ENCODE measurements at regions not wholly inside any gene's neighbourhood (a gene's known extent, or its start where the extent isn't known, plus 50 kb on each side); places are given as distances from the start of the nearest gene placed in this dataset.

DNA sequence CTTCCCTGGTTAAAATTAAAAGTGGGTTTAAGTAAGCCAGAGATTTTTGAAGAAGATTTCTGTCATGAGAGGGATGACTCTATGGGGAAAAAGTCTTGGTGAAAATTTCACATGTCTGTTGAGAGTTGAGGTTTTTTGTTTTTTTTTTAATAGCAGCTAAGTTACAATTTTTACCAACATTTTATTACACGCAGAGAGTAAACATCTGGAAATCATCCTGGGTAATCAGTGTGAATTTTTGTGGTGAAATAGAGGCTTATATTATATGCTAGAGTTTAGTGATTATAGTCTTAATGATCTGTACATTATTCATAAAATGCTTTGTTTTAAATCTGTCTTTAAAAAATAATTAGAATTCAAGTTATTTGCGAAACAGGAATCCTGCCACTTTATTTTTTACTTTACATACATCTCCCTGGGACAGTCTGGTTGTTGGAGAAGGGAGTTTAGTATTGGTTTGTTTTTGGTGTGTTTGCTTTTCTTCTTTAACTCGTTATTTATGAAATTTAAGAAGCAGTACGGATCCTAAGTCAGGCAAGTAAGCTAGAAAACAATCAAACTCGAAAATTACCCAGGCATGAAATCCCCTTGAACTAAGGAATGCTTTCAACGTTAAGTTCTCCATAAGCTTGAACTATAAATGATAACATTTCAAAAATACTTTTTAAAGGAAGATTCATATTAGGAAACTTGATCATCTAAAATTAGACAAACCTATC is 143.4 kb upstream of the TSC22D2 start:
- FAIRE-seq: peak; percentile 18

DNA sequence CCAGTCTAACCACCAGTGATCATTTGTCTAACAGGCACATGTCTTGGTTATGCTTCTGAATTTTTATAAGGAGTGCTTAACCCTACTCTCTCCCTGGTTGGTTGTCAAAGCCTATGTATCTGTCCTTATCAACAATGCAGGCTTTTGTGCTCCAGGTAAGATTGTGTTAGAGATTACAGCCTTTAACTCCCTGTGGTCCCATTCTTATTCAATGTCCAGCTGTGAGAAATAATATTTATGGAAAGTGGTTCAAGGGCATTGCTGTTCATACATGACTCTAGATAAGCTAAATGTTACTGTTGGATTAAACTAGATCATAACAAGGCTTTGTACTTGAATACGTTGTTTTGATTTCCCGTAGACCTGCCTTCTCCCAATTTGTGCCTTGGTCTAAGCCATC is 146.1 kb upstream of the TSC22D2 start:
- no peak for FAIRE-seq

DNA sequence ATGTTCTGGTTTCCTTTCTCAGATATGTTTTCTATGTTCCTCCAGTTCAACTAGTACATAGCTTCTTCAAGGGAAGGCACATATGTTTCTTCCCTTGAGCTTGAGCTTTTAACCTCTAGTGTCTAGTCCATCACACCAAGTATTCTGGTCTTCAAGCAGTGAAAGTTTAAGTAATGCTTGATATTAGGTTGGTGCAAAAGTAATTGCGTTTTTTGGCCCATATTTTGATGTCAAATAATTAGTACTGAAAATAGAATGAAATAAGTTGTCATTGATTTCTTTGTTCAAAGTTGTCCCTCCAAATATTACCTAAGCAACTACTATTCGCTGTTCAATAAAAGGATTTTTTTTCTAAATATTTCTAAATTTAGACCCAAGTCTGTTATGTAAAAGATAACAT is 146.7 kb upstream of the TSC22D2 start:
- FAIRE-seq: no peak

DNA sequence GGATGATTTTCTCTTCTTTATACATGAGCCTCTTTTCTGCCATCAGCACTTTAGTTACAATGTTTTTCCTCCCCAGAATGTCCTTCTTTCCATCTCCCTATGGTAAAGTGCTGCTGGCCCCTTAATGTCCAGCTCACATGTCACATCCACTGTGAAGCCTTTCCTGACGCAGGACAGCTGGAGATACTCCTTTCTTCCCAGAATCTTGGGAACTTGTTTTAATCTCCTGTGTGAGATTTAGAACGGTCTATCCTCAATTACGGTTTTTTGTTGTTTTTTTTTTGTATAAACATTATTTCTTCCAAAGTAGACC is 147.7 kb upstream of the TSC22D2 start:
- FAIRE-seq: no peak

DNA sequence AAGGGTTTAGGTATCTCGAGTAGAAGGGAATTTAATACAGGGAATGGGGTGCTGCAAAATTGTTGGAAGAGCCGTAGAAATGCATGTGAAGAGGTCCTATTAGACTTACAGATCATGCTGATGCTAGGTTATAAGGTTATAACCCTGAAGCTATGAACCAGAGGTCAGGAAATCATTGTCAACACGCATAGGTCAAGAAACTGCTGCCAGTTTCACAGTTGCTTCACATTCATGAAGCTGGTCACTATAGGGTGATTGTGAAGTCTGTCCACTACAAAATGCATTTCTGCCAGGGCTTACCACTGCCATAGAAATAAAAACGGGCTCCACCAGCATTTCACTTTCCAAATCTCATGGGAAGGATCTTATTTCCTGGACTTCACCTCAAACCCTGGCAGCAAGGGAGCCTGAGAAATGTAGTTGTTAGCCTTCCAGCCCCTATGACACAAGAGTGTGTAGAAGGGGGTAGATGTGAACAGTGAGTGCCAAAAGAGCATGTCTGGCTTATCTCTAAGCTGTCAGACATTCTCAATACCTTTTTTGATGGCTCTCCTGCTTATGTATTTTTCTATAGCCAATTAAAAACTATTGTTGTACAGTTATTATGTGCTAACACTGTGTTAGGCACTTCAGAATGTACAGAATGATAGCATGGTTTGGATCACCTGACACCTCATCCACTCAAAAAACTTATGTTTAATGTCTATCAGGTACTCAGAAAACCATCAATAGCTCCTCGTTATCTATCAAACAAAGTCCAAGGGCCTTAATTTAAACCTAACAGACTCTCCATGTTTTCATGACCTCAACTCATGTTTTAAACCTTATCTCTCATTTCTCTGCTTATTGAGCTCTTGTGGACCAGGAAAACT is 148.3 kb upstream of the TSC22D2 start:
- FAIRE-seq: no peak

DNA sequence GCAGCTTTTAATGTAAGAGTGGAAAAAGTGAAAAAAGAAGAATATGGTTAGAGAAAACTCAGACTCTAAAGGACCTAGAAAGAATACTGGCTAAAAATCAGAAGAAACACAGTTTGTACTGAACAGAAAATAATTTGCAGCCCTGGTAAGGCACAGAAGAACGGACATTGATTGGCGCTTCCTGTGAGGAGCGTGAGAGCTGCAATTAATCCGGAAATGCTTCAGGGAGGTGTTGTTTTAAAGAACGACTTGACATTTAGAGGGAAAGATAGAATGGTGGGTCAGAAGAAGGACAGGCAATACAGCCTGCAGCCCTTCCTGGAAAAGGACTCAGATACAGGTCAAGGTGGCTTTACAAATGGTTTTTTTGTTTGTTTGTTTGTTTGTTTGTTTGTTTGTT is 151.3 kb upstream of the TSC22D2 start:
- FAIRE-seq: no peak

DNA sequence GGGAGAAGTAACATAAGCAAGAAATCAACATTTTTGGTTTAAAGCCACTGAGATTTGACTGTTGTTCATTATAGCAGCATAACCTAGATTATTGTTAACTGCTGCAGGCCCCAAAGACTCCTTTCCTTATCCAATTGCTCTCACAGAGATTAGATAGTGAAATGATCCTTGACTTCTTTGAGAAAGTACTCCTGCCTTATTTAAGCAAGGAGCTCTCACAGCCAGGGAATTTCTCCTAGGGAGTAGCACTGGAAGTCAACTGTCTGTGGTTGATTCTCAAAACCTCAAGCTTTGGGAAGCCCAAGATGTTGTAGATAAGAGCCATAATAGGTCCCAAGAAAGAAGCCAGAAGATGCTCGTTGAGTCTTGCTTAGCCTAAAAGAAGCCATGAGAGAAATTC is 151.8 kb upstream of the TSC22D2 start:
- FAIRE-seq: no peak

DNA sequence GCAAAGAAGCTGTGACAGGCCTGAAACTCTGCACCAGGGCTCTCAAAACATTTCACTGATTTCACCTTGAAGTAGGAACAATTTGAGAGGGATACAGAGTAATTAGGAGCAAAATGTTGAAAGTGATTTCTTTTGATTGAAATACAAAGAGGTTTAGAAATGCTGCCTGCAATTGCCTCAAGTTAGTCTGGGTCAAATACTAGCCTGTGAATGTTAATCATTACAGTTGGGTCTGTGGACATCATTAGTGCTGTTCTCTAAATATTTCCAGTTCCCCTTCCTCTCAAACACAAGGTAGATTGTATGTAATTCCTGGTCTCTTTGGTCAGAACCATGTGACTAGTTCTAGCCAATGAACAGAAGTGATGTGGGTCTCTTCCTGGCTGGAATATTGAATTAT is 152.3 kb upstream of the TSC22D2 start:
- no peak for FAIRE-seq

DNA sequence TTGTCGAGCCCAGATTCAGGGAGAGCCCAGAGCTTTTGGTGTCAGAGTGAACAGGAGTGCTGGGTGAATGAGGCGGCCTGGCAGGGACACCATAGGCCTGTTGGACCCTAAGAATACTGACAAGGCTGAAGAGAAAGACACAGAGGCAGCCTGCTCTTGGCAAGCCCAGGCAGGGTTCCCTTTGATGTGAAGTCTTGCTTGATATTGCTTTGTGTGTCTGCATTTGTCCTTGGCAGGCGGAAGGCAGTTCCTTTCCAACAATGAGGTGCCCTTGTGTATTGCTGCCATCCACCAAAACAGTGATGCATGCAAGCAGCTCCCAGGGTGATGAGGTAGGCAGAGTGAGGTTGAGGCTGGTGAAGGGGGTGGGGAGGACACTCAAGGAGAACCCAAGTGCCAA is 152.7 kb upstream of the TSC22D2 start:
- FAIRE-seq: no peak

DNA sequence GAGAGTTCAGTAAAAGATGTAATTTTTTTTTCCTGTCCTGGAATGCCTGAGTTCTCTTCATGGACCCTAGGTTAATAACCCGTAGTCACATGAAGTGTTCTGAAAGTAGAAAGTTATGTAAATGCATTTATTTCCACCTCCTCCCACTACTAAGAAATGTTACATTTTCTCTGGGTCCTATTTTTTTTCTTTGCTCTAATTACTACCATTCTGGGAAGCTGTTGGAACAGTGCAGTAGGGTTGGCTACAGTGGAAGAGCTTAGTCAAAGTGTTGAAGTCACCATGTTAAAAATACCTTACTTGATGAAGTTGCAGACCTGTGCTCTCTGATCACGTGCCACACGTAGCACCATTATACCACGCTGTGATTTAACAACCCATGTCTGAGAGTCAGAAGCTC is 153.8 kb upstream of the TSC22D2 start:
- FAIRE-seq: no peak

DNA sequence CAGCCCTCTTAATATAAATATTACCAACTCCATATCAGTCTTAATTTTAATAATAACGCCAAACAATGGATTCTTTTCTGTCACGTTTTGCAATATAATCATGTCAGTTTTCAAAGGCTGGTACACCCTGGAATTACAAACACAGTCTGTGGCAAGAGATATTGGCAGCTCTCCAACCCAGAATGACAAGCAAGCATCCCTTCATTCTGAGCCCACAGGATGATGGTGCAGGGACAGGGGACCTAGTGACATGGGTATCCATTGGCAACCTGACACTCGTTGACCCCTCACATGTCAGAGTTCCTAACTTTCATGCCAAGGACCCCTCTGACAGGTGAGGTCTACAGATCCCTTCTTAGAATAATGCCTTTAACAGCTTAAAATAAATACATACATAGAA is 154.5 kb upstream of the TSC22D2 start:
- no peak for FAIRE-seq

DNA sequence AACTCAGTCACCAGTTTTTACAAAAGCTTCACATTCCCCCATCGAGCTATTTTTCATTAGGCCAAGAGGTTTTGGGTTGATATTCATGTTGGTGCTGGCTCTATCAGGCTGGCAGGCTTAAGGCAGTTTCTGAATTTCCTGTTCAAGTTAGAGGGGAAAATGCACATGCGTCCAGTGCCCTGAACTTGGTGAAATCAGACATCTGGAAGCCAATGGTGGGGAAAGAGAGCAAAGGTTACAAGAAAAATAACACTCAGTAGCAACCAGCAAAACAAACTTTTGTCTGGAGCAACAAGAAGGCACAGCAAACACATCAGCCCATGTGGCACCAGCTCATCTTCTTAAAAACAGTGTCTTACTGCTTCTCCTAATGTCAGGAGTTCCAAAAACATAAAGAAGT is 155.6 kb upstream of the TSC22D2 start:
- no peak for FAIRE-seq

DNA sequence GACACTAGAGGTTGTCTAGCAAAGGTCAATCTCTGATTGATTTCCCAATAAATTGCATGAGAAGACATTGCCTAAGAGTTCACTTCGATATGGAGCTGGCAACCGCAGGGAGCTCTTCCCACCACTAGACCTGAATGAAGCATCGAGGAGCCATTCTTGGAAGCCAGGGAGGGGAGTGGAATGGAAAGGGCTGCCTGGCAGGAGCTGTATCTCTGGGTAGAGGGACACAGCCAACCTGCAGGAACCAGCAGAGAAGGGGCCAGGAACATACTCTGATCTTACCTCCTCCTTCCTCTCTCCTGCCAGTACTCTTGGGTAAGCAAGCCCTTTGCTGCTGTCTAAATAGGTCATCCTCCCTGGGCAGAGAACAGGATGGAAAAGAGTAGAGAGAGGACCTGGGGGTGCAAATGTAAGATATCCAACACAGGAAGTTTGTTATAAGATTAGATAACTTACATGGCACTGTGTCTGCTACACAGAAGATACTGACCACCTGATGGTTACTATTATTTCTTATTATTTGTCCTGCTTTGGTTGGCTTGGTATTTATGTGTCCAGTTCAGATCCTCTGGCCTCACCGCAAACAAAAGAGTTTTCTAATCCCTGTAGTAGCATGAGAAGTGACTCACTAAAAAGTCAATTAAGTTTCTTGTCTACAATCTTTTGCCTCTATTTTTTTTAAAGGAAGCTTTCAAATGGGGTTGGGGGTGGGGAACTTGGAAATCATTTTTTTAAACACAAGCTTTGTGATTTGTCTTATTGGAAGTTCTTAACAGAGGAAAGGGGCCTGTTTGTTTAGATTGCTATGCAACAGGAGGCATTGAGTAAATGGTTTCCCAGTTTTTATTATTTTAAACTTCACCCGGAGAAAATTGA is 156.7 kb upstream of the TSC22D2 start:
- FAIRE-seq: no peak

DNA sequence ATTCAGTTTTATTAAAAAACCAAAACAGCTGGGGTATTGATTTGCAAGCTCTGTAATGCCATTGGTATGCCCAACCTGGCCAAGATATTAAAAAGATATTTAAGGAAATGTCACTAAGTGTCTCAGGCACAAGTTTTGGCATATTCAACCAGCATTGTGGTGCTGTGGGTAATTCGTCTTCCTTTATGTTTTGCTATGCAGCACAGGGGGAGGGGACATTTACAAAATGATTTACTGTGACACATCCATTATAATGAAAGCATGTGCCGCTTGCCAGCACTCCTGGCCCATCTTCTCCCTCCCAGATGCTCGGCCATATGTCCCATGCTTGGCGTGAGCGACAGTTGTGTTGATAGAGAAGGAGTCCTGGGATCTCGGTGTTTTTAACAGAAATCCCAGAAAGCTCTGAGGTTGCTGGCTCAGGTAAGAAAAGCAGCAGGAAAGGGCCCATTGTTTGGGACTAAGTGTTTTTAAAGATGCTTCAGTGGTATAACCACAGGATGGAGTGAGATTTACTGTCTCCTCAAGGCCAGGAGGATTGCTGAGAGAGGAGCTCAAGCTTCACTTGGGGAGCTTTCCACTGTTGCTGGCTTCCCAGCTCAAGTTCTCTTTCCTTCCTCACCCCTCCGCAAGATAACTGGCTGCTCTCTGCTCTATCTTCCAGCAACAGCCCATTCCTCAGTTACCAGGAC is 158.2 kb upstream of the TSC22D2 start:
- no peak for FAIRE-seq

DNA sequence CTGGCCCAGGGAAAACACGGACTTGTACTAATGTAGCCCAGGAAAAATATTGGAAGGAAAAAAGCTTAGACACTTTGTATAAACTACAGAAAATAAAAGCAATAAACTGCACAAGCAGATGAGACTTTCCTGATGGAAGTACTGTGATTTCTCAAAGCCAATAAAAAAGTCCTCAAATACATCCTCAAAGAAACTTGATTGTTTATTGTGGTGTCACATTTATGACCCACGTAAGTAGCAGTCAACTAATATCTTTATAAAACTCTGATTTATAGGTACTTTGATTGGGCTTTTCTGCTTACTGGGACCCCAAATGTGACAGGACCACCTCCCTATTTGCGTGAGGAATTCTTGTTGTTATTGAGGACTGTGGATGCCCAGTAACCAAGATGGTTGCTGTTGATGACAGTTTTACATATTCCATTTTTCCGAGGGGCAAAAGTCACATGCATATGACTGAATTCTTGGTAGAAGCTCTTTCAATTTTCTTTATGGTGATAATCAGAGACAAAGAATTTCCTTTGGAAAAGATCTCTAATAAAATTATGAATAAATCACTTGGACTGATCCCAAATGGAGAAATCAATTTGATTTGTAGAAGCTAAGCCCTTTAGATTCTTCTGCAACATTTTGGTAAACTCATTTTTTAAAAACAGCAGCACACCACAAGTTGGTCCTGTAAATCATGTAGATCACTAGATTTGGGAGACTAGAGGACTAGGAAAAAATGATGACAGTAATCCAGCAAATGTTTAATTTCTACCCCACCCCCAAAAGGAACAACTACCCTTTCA is 159.0 kb upstream of the TSC22D2 start:
- no peak for FAIRE-seq

DNA sequence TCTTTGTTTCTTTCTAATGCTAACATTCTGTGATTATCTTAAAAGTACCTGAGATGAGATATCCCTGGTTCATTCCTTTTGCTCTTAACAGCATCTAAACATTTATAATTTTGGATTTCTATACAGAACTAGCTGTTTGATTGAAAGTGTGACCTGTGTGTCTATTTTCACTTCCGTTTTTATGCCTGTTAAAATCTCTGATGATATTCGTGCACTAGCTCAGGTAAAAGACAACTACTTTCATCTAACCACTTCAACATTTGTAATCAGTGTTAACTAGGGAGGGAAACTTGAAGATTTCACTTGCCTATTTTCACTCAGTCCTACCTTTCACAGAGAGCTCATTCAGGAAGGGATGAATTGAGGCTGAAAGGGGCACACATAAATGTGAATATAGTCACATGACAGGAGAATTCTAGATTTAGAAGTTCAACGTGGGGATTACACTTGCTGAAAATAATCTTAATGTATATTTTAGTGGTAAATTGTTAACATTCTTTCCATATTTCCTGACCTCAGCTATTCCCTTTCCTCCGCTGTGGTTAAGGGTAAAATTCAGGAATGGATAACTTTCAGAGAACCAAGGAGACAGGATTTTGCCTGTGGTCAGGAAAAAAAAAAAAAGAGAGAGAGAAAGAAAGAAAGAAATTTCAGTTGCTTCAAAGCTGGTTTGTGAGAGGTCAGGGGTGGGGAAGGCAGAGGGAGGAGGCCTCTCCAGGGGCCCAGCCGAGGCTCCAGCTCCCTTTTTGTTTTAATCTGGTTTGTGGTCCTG is 159.8 kb upstream of the TSC22D2 start:
- FAIRE-seq: no peak

DNA sequence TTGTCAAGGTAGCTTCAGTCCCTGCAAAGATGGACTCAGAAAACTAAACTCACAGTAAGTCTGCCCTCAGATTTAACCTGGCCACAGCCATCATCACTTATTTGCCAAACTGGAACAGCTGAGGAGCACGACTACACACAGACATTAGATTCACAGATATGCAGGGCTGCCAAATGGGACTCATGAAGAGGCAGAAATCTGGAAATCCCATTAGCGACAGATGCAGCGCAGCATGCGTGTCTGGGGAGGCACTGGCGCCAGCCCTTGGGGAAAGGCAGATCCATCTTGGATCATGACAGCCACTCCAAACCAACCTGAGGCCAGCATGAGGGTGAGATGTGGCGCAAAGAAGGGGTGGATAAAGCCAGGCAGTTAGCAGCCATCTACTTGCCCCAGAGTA is 160.7 kb upstream of the TSC22D2 start:
- no peak for FAIRE-seq

DNA sequence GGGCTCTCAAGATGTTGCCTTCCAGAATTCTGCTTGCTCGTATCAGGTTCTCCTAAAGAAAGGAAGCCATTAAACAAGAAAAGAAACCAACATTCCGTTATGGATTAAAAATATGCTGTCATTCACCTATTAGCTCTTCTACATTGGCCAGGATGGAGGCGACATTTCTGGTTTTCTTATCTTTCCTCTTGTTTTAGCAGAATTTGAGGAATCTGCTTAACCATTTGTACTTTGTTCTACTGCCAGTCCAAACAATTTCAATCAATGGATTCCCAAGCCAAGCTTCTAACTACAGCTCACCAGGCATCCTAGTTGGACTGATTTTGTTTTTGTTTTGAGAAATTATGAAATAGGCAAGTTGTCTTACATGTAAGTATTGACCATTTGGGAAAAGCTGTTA is 164.6 kb upstream of the TSC22D2 start:
- FAIRE-seq: no peak

DNA sequence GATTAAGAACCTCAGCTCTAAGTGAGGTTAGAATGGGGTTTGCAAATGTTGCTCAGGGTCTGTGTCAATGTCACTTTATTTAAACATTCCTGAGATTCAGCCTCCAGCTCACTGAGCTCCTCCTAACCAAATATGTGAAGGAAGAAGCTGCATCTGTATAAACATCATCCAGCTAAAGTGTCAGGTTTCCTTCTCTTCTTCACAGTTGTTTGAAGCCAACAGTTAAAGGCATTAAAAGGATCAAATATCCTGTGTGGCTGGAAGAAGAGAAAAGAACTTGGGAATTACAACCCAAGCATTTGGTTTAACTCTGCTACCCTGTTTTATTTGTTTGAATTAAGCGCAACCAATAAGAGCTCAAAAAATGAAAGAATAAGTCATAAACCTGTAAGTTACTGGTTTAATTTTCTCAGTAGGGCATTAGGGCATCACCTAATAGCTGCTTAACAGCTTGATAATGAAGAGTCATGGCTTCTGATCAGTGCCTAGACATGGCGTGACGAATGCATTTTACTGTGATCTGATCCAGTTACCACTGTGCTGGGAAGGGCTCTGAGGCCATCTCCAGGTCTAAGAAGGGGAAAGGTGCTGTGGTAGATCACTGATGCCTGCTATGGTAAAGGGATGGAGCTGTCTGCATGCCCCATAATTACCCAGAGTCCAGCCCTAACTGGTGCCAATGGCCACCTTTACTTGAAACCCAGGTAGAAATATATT is 165.7 kb upstream of the TSC22D2 start:
- no peak for FAIRE-seq

DNA sequence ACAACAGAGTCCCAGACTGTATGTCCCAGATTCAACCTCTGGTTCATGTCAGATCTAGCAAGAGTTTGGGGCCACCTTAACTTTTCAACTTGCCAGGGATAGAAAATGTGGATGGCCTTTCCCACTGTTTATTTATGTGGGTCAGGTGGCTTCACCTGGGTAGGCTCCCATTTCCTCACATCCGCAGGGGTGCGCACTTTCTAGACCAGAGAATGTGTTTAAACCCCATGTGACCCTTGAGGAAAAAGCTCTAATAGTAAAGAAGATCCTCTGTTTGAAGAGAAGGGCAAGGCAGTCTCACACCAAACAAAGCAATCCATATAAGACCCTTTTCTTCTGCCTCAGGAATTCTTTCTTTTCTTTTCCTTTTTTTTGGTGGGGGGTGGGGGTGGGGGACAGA is 167.2 kb upstream of the TSC22D2 start:
- no peak for FAIRE-seq

DNA sequence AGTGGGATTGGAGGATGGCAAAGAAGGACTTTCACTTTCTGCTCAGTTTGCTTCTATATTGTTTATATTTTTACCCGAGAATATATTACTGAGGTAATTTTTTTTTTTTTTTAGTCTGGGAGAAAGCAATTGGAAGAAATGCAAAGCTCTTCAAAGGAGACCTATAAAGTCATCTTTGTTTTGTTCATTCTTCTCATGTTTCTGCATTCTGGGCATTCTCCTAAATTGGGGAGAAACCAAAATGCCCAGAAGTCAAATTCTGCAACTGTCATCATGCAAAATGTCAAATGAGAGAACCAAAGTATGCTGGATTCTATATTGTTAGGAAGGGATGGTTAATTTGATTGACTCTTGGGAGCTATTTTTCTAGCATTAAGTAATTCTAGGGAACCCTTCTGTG is 168.3 kb upstream of the TSC22D2 start:
- FAIRE-seq: no peak

Measured in colon (tissue), 2 donors.